MM.1S (cell line): ENCODE measurements at regions not wholly inside any gene's neighbourhood (a gene's known extent, or its start where the extent isn't known, plus 50 kb on each side); places are given as distances from the start of the nearest gene placed in this dataset.

Source experiments
- DNase-seq: peaks from one replicate; pipeline ENCODE4 v3.0.0-alpha.2; 2015
- H2AFZ ChIP-seq: fragments of 300-600 bp; sonication (generic); 2 replicates; pipeline ENCODE4 v1.6.0; 2016; ENCODE audit warnings: antibody characterized with exemption, low read length
- H3F3A ChIP-seq: fragments of 300-600 bp; sonication (generic); 2 replicates; pipeline ENCODE4 v1.6.1; 2016; ENCODE audit warnings: mild to moderate bottlenecking, antibody characterized with exemption, low read length, moderate library complexity, mixed read lengths; ENCODE audit not compliant: insufficient read depth
- H3K27ac ChIP-seq: fragments of 300-600 bp; sonication (generic); 2 replicates; pipeline ENCODE4 v1.5.1; 2016; ENCODE audit warnings: mild to moderate bottlenecking, low read length
- H3K27me3 ChIP-seq: fragments of 300-600 bp; sonication (generic); replicated peaks from 2 replicates; pipeline ENCODE4 v1.6.0; 2016; ENCODE audit warnings: low read length; ENCODE audit not compliant: insufficient read depth
- H3K36me3 ChIP-seq: fragments of 300-600 bp; sonication (generic); replicated peaks from 2 replicates; pipeline ENCODE4 v1.6.1; 2016; ENCODE audit warnings: mild to moderate bottlenecking, low read length, mixed read lengths; ENCODE audit not compliant: insufficient read depth
- H3K4me1 ChIP-seq: fragments of 300-600 bp; sonication (generic); 2 replicates; pipeline ENCODE4 v1.6.1; 2016; ENCODE audit warnings: low read length, mixed read lengths
- H3K4me2 ChIP-seq: fragments of 300-600 bp; sonication (generic); 2 replicates; pipeline ENCODE4 v1.6.0; 2016; ENCODE audit warnings: low read depth, low read length
- H3K4me3 ChIP-seq: fragments of 300-600 bp; sonication (generic); 2 replicates; pipeline ENCODE4 v1.5.1; 2016; ENCODE audit warnings: low read length, mixed read lengths
- H3K79me2 ChIP-seq: fragments of 300-600 bp; sonication (generic); 2 replicates; pipeline ENCODE4 v1.6.1; 2016; ENCODE audit warnings: mixed run types, low read length, mixed read lengths
- H3K9ac ChIP-seq: fragments of 300-600 bp; sonication (generic); 2 replicates; pipeline ENCODE4 v1.6.1; 2016; ENCODE audit warnings: low read length, mixed read lengths
- H3K9me2 ChIP-seq: fragments of 300-600 bp; sonication (generic); replicated peaks from 2 replicates; pipeline ENCODE4 v1.6.1; 2016; ENCODE audit warnings: mild to moderate bottlenecking, low read length, mixed read lengths; ENCODE audit not compliant: insufficient read depth
- H3K9me3 ChIP-seq: fragments of 300-600 bp; sonication (generic); replicated peaks from 2 replicates; pipeline ENCODE4 v1.6.1; 2016; ENCODE audit warnings: mild to moderate bottlenecking, low read length, mixed read lengths; ENCODE audit not compliant: insufficient read depth
- H4K20me1 ChIP-seq: fragments of 300-600 bp; sonication (generic); 2 replicates; pipeline ENCODE4 v1.6.1; 2016; ENCODE audit warnings: mild to moderate bottlenecking, low read length, moderate library complexity, mixed read lengths; ENCODE audit not compliant: insufficient read depth
- EZH2 ChIP-seq: fragments of 300-600 bp; sonication (generic); optimal IDR thresholded peaks from 2 replicates; pipeline ENCODE3; 2017; ENCODE audit warnings: low read depth, mild to moderate bottlenecking, antibody characterized with exemption, low read length, mixed read lengths
- EZH2phosphoT487 ChIP-seq: fragments of 300-600 bp; sonication (generic); IDR thresholded peaks from 2 replicates; pipeline ENCODE4 v1.6.1; 2018; ENCODE audit warnings: antibody characterized with exemption, low read length
- TF ChIP-seq, protein P1 (sequence below): fragments of 300-600 bp; sonication (generic); IDR thresholded peaks from 2 replicates; pipeline ENCODE4 v1.5.1; 2016; ENCODE audit warnings: antibody characterized with exemption, low read length, mixed read lengths

- Histone ChIP-seq H4K20me1 (no peaks in the 10 kb centered on the region), H3K9me2 (no peaks in the 10 kb centered on the region), H3K27me3 (no peaks in the 10 kb centered on the region), H3K9me3 (no peaks in the 10 kb centered on the region), H3K4me1 (peaks cover 15% of the 10 kb centered on the region), H3K36me3 (no peaks in the 10 kb centered on the region), H3K27ac (no peak overlapping the region), H3K9ac (no peak overlapping the region), H3K4me2 (no peak overlapping the region), H3K79me2 (no peaks in the 10 kb centered on the region), H2AFZ (no peak overlapping the region), H3F3A (0 out of 2 replicates have a peak, but pooled peaks cover 2% of the 10 kb centered on the region), H3K4me3 (no peak overlapping the region)
- TF ChIP-seq EZH2phosphoT487 (no peak), EZH2 (no peak)
- TF ChIP-seq, protein P1, sequence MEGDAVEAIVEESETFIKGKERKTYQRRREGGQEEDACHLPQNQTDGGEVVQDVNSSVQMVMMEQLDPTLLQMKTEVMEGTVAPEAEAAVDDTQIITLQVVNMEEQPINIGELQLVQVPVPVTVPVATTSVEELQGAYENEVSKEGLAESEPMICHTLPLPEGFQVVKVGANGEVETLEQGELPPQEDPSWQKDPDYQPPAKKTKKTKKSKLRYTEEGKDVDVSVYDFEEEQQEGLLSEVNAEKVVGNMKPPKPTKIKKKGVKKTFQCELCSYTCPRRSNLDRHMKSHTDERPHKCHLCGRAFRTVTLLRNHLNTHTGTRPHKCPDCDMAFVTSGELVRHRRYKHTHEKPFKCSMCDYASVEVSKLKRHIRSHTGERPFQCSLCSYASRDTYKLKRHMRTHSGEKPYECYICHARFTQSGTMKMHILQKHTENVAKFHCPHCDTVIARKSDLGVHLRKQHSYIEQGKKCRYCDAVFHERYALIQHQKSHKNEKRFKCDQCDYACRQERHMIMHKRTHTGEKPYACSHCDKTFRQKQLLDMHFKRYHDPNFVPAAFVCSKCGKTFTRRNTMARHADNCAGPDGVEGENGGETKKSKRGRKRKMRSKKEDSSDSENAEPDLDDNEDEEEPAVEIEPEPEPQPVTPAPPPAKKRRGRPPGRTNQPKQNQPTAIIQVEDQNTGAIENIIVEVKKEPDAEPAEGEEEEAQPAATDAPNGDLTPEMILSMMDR, result no peak
- DNase-seq, result no peak
These were observed 59.1 kb upstream of the COL1A2 start for GRCh38 chr7:94335586-94335985.

DNA sequence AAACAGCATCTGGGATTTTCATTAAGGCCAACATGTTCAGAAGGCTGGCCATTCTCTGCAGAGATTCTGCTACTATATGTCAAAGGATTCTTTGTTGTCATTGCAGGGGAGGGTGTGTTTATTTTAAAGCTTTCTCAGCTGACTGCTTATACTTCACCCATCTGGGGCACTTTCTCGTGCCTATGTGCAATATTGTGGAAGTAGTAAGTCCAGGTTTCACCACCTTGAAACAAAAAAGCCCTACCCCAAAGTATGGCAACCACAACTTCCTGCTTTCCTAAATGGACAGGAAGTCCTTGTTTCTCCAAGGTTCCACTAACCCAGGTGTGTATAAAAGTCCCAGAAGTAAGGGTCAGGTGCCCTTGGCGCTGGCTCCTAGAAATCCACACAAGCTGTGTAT, 58.7 kb upstream of the COL1A2 start:
- DNase-seq, result peak; percentile 10
- Histone ChIP-seq H2AFZ (no peak overlapping the region), H3F3A (0 out of 2 replicates have a peak, but pooled peaks cover 2% of the 10 kb centered on the region)

DNA sequence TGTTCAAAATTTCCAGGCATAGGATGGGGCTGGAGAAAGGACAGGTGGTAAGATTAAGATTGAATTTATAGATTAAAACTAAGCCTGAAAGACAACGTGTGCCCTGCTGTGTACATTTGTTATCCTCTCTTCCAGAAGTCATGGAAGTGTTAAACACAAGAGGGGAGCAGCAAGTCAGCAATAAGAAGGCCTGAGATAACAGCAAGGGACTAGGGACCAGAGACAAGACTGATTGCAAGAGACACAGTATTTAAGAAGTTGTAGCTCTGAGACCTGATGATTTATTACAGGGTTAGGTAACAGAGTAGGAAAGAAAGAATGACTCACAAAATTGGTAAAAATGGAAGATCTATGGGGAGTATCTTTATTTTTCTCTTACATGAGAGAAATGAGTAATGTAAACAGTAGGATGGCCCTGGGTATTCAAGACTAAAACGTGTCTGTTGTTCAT, 55.7 kb upstream of the COL1A2 start:
- Histone ChIP-seq H3K36me3 (no peaks in the 10 kb centered on the region), H3K9ac (no peak overlapping the region), H4K20me1 (no peaks in the 10 kb centered on the region), H3K9me2 (no peaks in the 10 kb centered on the region), H3K4me2 (no peak overlapping the region), H3K27me3 (no peaks in the 10 kb centered on the region), H3K9me3 (no peaks in the 10 kb centered on the region), H2AFZ (no peak overlapping the region), H3K4me3 (no peak overlapping the region), H3K4me1 (peaks cover 15% of the 10 kb centered on the region), H3F3A (0 out of 2 replicates have a peak, but pooled peaks cover 2% of the 10 kb centered on the region), H3K27ac (no peak overlapping the region), H3K79me2 (no peaks in the 10 kb centered on the region)
- no peak for DNase-seq
- TF ChIP-seq, protein P1, result no peak
- no peak for TF ChIP-seq EZH2phosphoT487
- no peak for TF ChIP-seq EZH2

More for the DNA sequence above, 58.7 kb upstream of the COL1A2 start:
- H4K20me1 ChIP-seq, result no peaks in the 10 kb centered on the region
- no peak for TF ChIP-seq EZH2
- TF ChIP-seq, protein P1, result no peak
- TF ChIP-seq EZH2phosphoT487, result no peak
- H3K36me3 ChIP-seq, result no peaks in the 10 kb centered on the region
- no peaks in the 10 kb centered on the region for H3K27me3 ChIP-seq
- peaks cover 15% of the 10 kb centered on the region for H3K4me1 ChIP-seq
- no peak overlapping the region for H3K9ac ChIP-seq
- H3K27ac ChIP-seq, result no peak overlapping the region
- no peaks in the 10 kb centered on the region for H3K9me2 ChIP-seq
- H3K4me2 ChIP-seq, result no peak overlapping the region
- H3K9me3 ChIP-seq, result no peaks in the 10 kb centered on the region
- H3K4me3 ChIP-seq, result no peak overlapping the region
- no peaks in the 10 kb centered on the region for H3K79me2 ChIP-seq
